H9 (cell line): ENCODE measurements at regions not wholly inside any gene's neighbourhood (a gene's known extent, or its start where the extent isn't known, plus 50 kb on each side); places are given as distances from the start of the nearest gene placed in this dataset.

Experiments used
- DNase-seq: peaks from one replicate; pipeline ENCODE4 v3.0.0-alpha.2; 2017
- H2AFZ ChIP-seq: one replicate; pipeline ENCODE4 v1.6.1; 2013; ENCODE audit warnings: mild to moderate bottlenecking, low read length, control low read depth, moderate library complexity
- H2AK5ac ChIP-seq: 2 replicates; pipeline ENCODE4 v1.6.1; 2013; ENCODE audit warnings: low read length, control low read depth, mixed read lengths; ENCODE audit not compliant: insufficient read length
- H2BK120ac ChIP-seq: one replicate; pipeline ENCODE4 v1.6.1; 2013; ENCODE audit warnings: low read depth, mild to moderate bottlenecking, low read length, control low read depth, inconsistent platforms; ENCODE audit not compliant: poor library complexity, severe bottlenecking
- H2BK12ac ChIP-seq: 2 replicates; pipeline ENCODE4 v1.6.1; 2013; ENCODE audit warnings: low read length, control low read depth, mixed read lengths, low read depth; ENCODE audit not compliant: insufficient read length
- H2BK15ac ChIP-seq: 2 replicates; pipeline ENCODE4 v1.6.1; 2013; ENCODE audit warnings: low read depth, low read length, control low read depth
- H2BK20ac ChIP-seq: one replicate; pipeline ENCODE4 v1.6.1; 2013; ENCODE audit warnings: low read depth, mild to moderate bottlenecking, low read length, control low read depth, inconsistent platforms; ENCODE audit not compliant: poor library complexity, severe bottlenecking
- H2BK5ac ChIP-seq: 2 replicates; pipeline ENCODE4 v1.6.1; 2013; ENCODE audit warnings: low read length, control low read depth, mixed read lengths; ENCODE audit not compliant: insufficient read length
- H3K14ac ChIP-seq: 2 replicates; pipeline ENCODE4 v1.6.1; 2013; ENCODE audit warnings: low read length, control low read depth; ENCODE audit not compliant: insufficient read depth
- H3K18ac ChIP-seq: 2 replicates; pipeline ENCODE4 v1.6.1; 2013; ENCODE audit warnings: low read depth, mild to moderate bottlenecking, mixed read lengths, low read length, control low read depth; ENCODE audit not compliant: insufficient read length
- H3K23ac ChIP-seq: 2 replicates; pipeline ENCODE4 v1.6.1; 2013; ENCODE audit warnings: low read length, control low read depth, mixed read lengths, low read depth; ENCODE audit not compliant: insufficient read length
- H3K23me2 ChIP-seq: 2 replicates; pipeline ENCODE4 v1.6.1; 2013; ENCODE audit warnings: low read depth, mild to moderate bottlenecking, mixed read lengths, low read length, control low read depth; ENCODE audit not compliant: insufficient read length, poor library complexity, severe bottlenecking
- H3K27ac ChIP-seq: 2 replicates; pipeline ENCODE4 v1.5.1; 2013; ENCODE audit warnings: low read length, control low read depth, mixed read lengths, low read depth; ENCODE audit not compliant: insufficient read length
- H3K27me3 ChIP-seq: 2 replicates; pipeline ENCODE4 v1.6.1; 2013; ENCODE audit warnings: low read length, control low read depth, inconsistent platforms; ENCODE audit not compliant: insufficient read depth
- H3K4ac ChIP-seq: 2 replicates; pipeline ENCODE4 v1.6.1; 2013; ENCODE audit warnings: low read depth, mild to moderate bottlenecking, control low read depth, inconsistent platforms, low read length, moderate library complexity
- H3K4me1 ChIP-seq: 2 replicates; pipeline ENCODE4 v1.6.1; 2013; ENCODE audit warnings: low read length, control low read depth, inconsistent platforms; ENCODE audit not compliant: insufficient read depth
- H3K4me2 ChIP-seq: 2 replicates; pipeline ENCODE4 v1.6.1; 2013; ENCODE audit warnings: low read length, control low read depth, mixed read lengths; ENCODE audit not compliant: insufficient read length, insufficient read depth
- H3K56ac ChIP-seq: 2 replicates; pipeline ENCODE4 v1.6.1; 2013; ENCODE audit warnings: low read depth, mild to moderate bottlenecking, mixed read lengths, low read length, control low read depth; ENCODE audit not compliant: insufficient read length
- H3K79me1 ChIP-seq: 2 replicates; pipeline ENCODE4 v1.6.1; 2013; ENCODE audit warnings: low read depth, mild to moderate bottlenecking, moderate library complexity, low read length, control low read depth, inconsistent platforms; ENCODE audit not compliant: insufficient read depth, poor library complexity, severe bottlenecking
- H3K79me2 ChIP-seq: 2 replicates; pipeline ENCODE4 v1.6.1; 2013; ENCODE audit warnings: low read length, control low read depth, inconsistent platforms; ENCODE audit not compliant: insufficient read depth
- H3K9ac ChIP-seq: 2 replicates; pipeline ENCODE4 v1.6.1; 2013; ENCODE audit warnings: low read length, control low read depth, mixed read lengths; ENCODE audit not compliant: insufficient read length; ENCODE audit errors: extremely low read depth
- H3K9me3 ChIP-seq: one replicate; pipeline ENCODE4 v1.6.1; 2013; ENCODE audit warnings: low read depth, low read length, inconsistent platforms; ENCODE audit not compliant: control insufficient read depth
- H3T11ph ChIP-seq: one replicate; pipeline ENCODE4 v1.6.1; 2013; ENCODE audit warnings: mild to moderate bottlenecking, low read length, control low read depth, inconsistent platforms
- H4K20me1 ChIP-seq: one replicate; pipeline ENCODE4 v1.6.1; 2013; ENCODE audit not compliant: control insufficient read depth, insufficient read length, insufficient read depth
- H4K5ac ChIP-seq: 2 replicates; pipeline ENCODE4 v1.6.1; 2013; ENCODE audit warnings: low read depth, mild to moderate bottlenecking, mixed read lengths, low read length, control low read depth; ENCODE audit not compliant: insufficient read length
- H4K8ac ChIP-seq: replicated peaks from 2 replicates; pipeline ENCODE4 v1.6.1; 2013; ENCODE audit warnings: low read length, control low read depth, mixed read lengths, low read depth; ENCODE audit not compliant: insufficient read length
- H4K91ac ChIP-seq: 2 replicates; pipeline ENCODE4 v1.6.1; 2013; ENCODE audit warnings: low read depth, mild to moderate bottlenecking, moderate library complexity, mixed read lengths, low read length, control low read depth; ENCODE audit not compliant: insufficient read length
- H3K27ac Mint-ChIP-seq, 3 experiments: 2 replicates in 2 of 3; 3 replicates in 1 of 3; pipeline ENCODE4 v1.8.0; 2020 to 2021; ENCODE audit warnings: mixed read lengths in 3 of 3, mild to moderate bottlenecking in 1 of 3, moderate library complexity in 1 of 3
- H3K27me3 Mint-ChIP-seq: 2 replicates; pipeline ENCODE4 v1.8.0; 2021; ENCODE audit warnings: low read depth, mild to moderate bottlenecking, moderate library complexity, mixed read lengths
- H3K36me3 Mint-ChIP-seq, 3 experiments: 2 replicates in 2 of 3; 3 replicates in 1 of 3; pipeline ENCODE4 v1.8.0; 2020 to 2021; ENCODE audit warnings: low read depth in 3 of 3, mixed read lengths in 3 of 3; ENCODE audit not compliant: insufficient read depth in 1 of 3
- H3K4me1 Mint-ChIP-seq, 2 experiments: 2 replicates each; pipeline ENCODE4 v1.8.0; 2020; ENCODE audit warnings: mixed read lengths in 2 of 2
- H3K4me3 Mint-ChIP-seq, 2 experiments: 2 replicates in 1 of 2; 3 replicates in 1 of 2; pipeline ENCODE4 v1.8.0; 2020 to 2021; ENCODE audit warnings: mild to moderate bottlenecking in 2 of 2, mixed read lengths in 2 of 2, moderate library complexity in 1 of 2
- H3K9me3 Mint-ChIP-seq, 2 experiments: 2 replicates in 1 of 2; 3 replicates in 1 of 2; pipeline ENCODE4 v1.8.0; 2020; ENCODE audit warnings: mild to moderate bottlenecking in 2 of 2, mixed read lengths in 2 of 2, moderate library complexity in 1 of 2
- CTCF ChIP-seq: fragments of 200-600 bp; sonication (generic); conservative IDR thresholded peaks from 3 replicates; pipeline ENCODE4 v1.8.0; 2021; ENCODE audit warnings: antibody characterized with exemption, mild to moderate bottlenecking
- WGBS: extraction: QIAGEN DNeasy Blood & Tissue Kit; methylation state at CpG from one replicate; pipeline ENCODE4 v1.1.7; 2013; ENCODE audit warnings: missing lambda C conversion rate, low lambda C conversion rate, mixed read lengths; ENCODE audit not compliant: insufficient read length; ENCODE audit errors: extremely low coverage; 5-methylcytosine and 5-hydroxymethylcytosine counted together

- no peak overlapping the region for H2BK12ac ChIP-seq
- Mint-ChIP-seq H3K9me3 (peaks cover 14 to 24% of the 10 kb centered on the region in 2 experiments), H3K27me3 (no peaks in the 10 kb centered on the region), H3K4me1 (peaks cover 13 to 16% of the 10 kb centered on the region in 2 experiments), H3K4me3 (no peak overlapping the region), H3K36me3 (peaks cover 0 to 23% (median 6%) of the 10 kb centered on the region in 3 experiments; a peak in 5 of 7 replicates), H3K27ac (no peak overlapping the region)
- no peak overlapping the region for H3T11ph ChIP-seq
- no peaks in the 10 kb centered on the region for H4K20me1 ChIP-seq
- no peak overlapping the region for H3K23ac ChIP-seq
- no peak overlapping the region for H3K56ac ChIP-seq
- TF ChIP-seq CTCF = no peak
- no peak overlapping the region for H2AFZ ChIP-seq
- no peak overlapping the region for H3K4me2 ChIP-seq
- no peaks in the 10 kb centered on the region for H3K4me1 ChIP-seq
- H2AK5ac ChIP-seq = no peak overlapping the region
- no peaks in the 10 kb centered on the region for H3K79me1 ChIP-seq
- H3K9me3 ChIP-seq = no peaks in the 10 kb centered on the region
- no peak for DNase-seq
- H3K23me2 ChIP-seq = no peaks in the 10 kb centered on the region
- no CpG with 5 or more reads among the region's 4 CpGs for WGBS
- no peak overlapping the region for H3K14ac ChIP-seq
- H3K18ac ChIP-seq = no peak overlapping the region
- H2BK120ac ChIP-seq = no peak overlapping the region
- H3K79me2 ChIP-seq = no peaks in the 10 kb centered on the region
- no peak overlapping the region for H3K27ac ChIP-seq
- no peak overlapping the region for H2BK5ac ChIP-seq
- H2BK15ac ChIP-seq = no peak overlapping the region
- H3K9ac ChIP-seq = no peak overlapping the region
- H4K5ac ChIP-seq = no peak overlapping the region
- H4K8ac ChIP-seq = no peak overlapping the region
- no peak overlapping the region for H3K4ac ChIP-seq
- no peak overlapping the region for H2BK20ac ChIP-seq
- no peak overlapping the region for H4K91ac ChIP-seq
- H3K27me3 ChIP-seq = no peaks in the 10 kb centered on the region
Measured at GRCh38 chr5:8341406-8341805, 472.5 kb downstream of the MTRR start.
